ENCODE measurements at regions not wholly inside any gene's neighbourhood (a gene's known extent, or its start where the extent isn't known, plus 50 kb on each side); places are given as distances from the start of the nearest gene placed in this dataset.
"Not testable (repeated sequence)": the region's sequence is repeated elsewhere in the genome, so short reads cannot be mapped to it uniquely, and the experiment has no call there.

- DNase-seq = no peak
Measured at GRCh38 chr14:43674273-43674672, 832.8 kb downstream of the FSCB start.

- no peak for DNase-seq
Measured at GRCh38 chr14:43671716-43672485, 835.2 kb downstream of the FSCB start.

GRCh38 chr14:43669355-43669754 is 837.7 kb downstream of the FSCB start:
- no peak for DNase-seq

GRCh38 chr14:43665570-43666267 is 841.4 kb downstream of the FSCB start:
- no peak for DNase-seq

GRCh38 chr14:43655194-43655593 is 851.9 kb downstream of the FSCB start:
- not testable (repeated sequence) for DNase-seq

- DNase-seq = no peak
Measured at GRCh38 chr14:43651896-43652295, 855.2 kb downstream of the FSCB start.

- no peak for DNase-seq
Measured at GRCh38 chr14:43651185-43651787, 855.8 kb downstream of the FSCB start.

GRCh38 chr14:43649508-43649907 is 857.6 kb downstream of the FSCB start:
- no peak for DNase-seq

GRCh38 chr14:43647302-43647701 is 859.8 kb downstream of the FSCB start:
- no peak for DNase-seq

- no peak for DNase-seq
Measured at GRCh38 chr14:43640718-43641267, 866.3 kb downstream of the FSCB start.

GRCh38 chr14:43625294-43625693 is 881.8 kb downstream of the FSCB start:
- no peak for DNase-seq

GRCh38 chr14:43621282-43621681 is 885.8 kb downstream of the FSCB start:
- DNase-seq = no peak

GRCh38 chr14:43595096-43595772 is 911.8 kb downstream of the FSCB start:
- no peak for DNase-seq

GRCh38 chr14:43591776-43592175 is 915.3 kb downstream of the FSCB start:
- no peak for DNase-seq

- DNase-seq = no peak
Measured at GRCh38 chr14:43587183-43587582, 919.9 kb downstream of the FSCB start.

- DNase-seq = no peak
Measured at GRCh38 chr14:43579671-43580070, 927.4 kb downstream of the FSCB start.

- DNase-seq = no peak
Measured at GRCh38 chr14:43568022-43568421, 939.1 kb downstream of the FSCB start.

GRCh38 chr14:43548368-43548767 is 958.7 kb downstream of the FSCB start:
- no peak for DNase-seq

GRCh38 chr14:43547596-43547995 is 959.5 kb downstream of the FSCB start:
- DNase-seq = not testable (repeated sequence)

GRCh38 chr14:43541356-43541755 is 965.7 kb downstream of the FSCB start:
- no peak for DNase-seq

GRCh38 chr14:43540948-43541347 is 966.1 kb downstream of the FSCB start:
- no peak for DNase-seq

- no peak for DNase-seq
Measured at GRCh38 chr14:43539210-43539609, 967.9 kb downstream of the FSCB start.
